ENCODE measurements at regions not wholly inside any gene's neighbourhood (a gene's known extent, or its start where the extent isn't known, plus 50 kb on each side); places are given as distances from the start of the nearest gene placed in this dataset.
"Not testable (repeated sequence)": the region's sequence is repeated elsewhere in the genome, so short reads cannot be mapped to it uniquely, and the experiment has no call there.

DNA sequence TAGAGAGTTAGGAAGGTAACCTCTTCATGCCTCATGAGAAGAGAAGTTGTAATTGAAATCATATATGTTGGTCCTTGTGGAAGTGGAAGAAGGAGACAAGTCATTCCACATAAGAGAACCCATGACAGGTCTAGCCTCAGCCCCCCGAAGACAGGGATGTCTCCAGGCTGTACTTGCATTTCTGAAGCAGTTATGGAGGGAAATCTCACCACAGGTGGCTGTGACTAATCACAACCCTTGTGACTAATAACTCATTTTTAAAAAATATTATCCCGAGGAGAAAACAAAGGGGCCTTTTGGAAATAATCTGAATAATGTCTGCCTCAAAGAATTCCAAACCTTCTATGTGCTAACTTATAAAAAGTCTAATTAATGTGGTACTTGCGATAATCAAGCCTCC is 262.1 kb upstream of the RPS23 start:
- peaks cover 0 to 11% (median 0%) of the 10 kb centered on the region in 8 donors for H3K9me3 ChIP-seq

GRCh38 chr5:82538339-82539034 is 260.3 kb upstream of the RPS23 start:
- peaks cover 0 to under 1% (median 0%) of the 10 kb centered on the region in 8 donors for H3K9me3 ChIP-seq
- intact Hi-C loops (cut with DNase I; ENCODE audit: low total_unique reads): no loop called here
- WGBS, 5 donors: 61 to 78% (median 71%) methylated on average over 5 of the region's 5 CpGs
- no peak overlapping the region for H3K4me3 ChIP-seq
- no peak for DNase-seq
- TF ChIP-seq POLR2A (IDR thresholded peaks at IDR 0.05): no peak
- TF ChIP-seq POLR2AphosphoS5 (IDR thresholded peaks at IDR 0.05): no peak
- TF ChIP-seq, protein P1, sequence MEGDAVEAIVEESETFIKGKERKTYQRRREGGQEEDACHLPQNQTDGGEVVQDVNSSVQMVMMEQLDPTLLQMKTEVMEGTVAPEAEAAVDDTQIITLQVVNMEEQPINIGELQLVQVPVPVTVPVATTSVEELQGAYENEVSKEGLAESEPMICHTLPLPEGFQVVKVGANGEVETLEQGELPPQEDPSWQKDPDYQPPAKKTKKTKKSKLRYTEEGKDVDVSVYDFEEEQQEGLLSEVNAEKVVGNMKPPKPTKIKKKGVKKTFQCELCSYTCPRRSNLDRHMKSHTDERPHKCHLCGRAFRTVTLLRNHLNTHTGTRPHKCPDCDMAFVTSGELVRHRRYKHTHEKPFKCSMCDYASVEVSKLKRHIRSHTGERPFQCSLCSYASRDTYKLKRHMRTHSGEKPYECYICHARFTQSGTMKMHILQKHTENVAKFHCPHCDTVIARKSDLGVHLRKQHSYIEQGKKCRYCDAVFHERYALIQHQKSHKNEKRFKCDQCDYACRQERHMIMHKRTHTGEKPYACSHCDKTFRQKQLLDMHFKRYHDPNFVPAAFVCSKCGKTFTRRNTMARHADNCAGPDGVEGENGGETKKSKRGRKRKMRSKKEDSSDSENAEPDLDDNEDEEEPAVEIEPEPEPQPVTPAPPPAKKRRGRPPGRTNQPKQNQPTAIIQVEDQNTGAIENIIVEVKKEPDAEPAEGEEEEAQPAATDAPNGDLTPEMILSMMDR (IDR thresholded peaks at IDR 0.05 in 8 of 11, conservative IDR thresholded peaks at IDR 0.05 in 3 of 11): no peak
- H3K27ac ChIP-seq: no peak overlapping the region
- no peaks in the 10 kb centered on the region for H3K36me3 ChIP-seq
- H3K27me3 ChIP-seq (replicated peaks in 1 of 7): no peaks in the 10 kb centered on the region
- no peaks in the 10 kb centered on the region for H3K4me1 ChIP-seq

More for the DNA sequence above, 262.1 kb upstream of the RPS23 start:
- Histone ChIP-seq H3K27me3 (replicated peaks in 1 of 7) (no peaks in the 10 kb centered on the region), H3K4me3 (no peak overlapping the region), H3K4me1 (no peaks in the 10 kb centered on the region), H3K36me3 (no peaks in the 10 kb centered on the region), H3K27ac (no peak overlapping the region)
- TF ChIP-seq POLR2A (IDR thresholded peaks at IDR 0.05): no peak
- no peak for TF ChIP-seq POLR2AphosphoS5 (IDR thresholded peaks at IDR 0.05)
- TF ChIP-seq, protein P1 (IDR thresholded peaks at IDR 0.05 in 8 of 11, conservative IDR thresholded peaks at IDR 0.05 in 3 of 11): no peak
- WGBS, 5 donors: 85 to 92% (median 90%) methylated on average over 3 of the region's 3 CpGs
- intact Hi-C loops (cut with DNase I; ENCODE audit: low total_unique reads): no loop called here
- DNase-seq: no peak

GRCh38 chr5:82537687-82538306 is 259.6 kb upstream of the RPS23 start:
- WGBS, 5 donors: 88 to 95% (median 93%) methylated on average over 10 of the region's 10 CpGs
- Histone ChIP-seq H3K4me1 (no peaks in the 10 kb centered on the region), H3K27ac (no peak overlapping the region), H3K9me3 (no peaks in the 10 kb centered on the region), H3K27me3 (replicated peaks in 1 of 7) (no peaks in the 10 kb centered on the region), H3K36me3 (no peaks in the 10 kb centered on the region), H3K4me3 (no peak overlapping the region)
- TF ChIP-seq POLR2AphosphoS5 (IDR thresholded peaks at IDR 0.05): no peak
- TF ChIP-seq, protein P1 (IDR thresholded peaks at IDR 0.05 in 8 of 11, conservative IDR thresholded peaks at IDR 0.05 in 3 of 11): no peak
- TF ChIP-seq POLR2A (IDR thresholded peaks at IDR 0.05): no peak
- DNase-seq: no peak
- intact Hi-C loops (cut with DNase I; ENCODE audit: low total_unique reads): no loop called here

DNA sequence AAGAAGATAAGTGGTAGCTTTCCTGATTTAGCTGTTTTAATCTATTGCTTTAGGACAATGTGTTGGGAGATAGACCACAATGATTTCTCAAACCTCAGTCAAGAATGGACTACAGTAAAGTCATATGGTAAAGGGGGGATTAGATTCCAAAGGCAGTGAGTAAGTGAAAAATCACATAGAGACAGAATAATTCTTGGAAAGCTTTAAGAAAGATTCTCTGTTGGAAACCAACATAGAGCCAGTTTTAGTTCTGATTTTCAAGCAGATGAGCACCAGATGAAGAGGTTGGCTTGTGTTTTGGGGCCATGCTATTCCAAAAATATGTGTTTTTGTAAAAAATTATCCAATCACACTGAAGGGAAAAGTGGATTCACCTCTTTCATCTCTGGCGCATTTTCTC is 256.8 kb upstream of the RPS23 start:
- intact Hi-C loops (cut with DNase I; ENCODE audit: low total_unique reads): no loop called here
- 84 to 100% (median 87%) methylated on average over 1 of the region's 1 CpG for WGBS, 5 donors
- H3K27me3 ChIP-seq (replicated peaks in 1 of 7): no peaks in the 10 kb centered on the region
- no peaks in the 10 kb centered on the region for H3K36me3 ChIP-seq
- H3K4me3 ChIP-seq: no peak overlapping the region
- TF ChIP-seq, protein P1 (IDR thresholded peaks at IDR 0.05 in 8 of 11, conservative IDR thresholded peaks at IDR 0.05 in 3 of 11): no peak
- TF ChIP-seq POLR2A (IDR thresholded peaks at IDR 0.05) (no peak), POLR2AphosphoS5 (IDR thresholded peaks at IDR 0.05) (no peak)
- no peak for DNase-seq
- H3K9me3 ChIP-seq: peaks cover 0 to 15% (median 3%) of the 10 kb centered on the region in 8 donors
- H3K27ac ChIP-seq: no peak overlapping the region
- H3K4me1 ChIP-seq: no peaks in the 10 kb centered on the region

GRCh38 chr5:82532075-82532474 is 253.9 kb upstream of the RPS23 start:
- intact Hi-C loops (cut with DNase I; ENCODE audit: low total_unique reads); H3K27ac ChIP-seq; H3K27me3 ChIP-seq (replicated peaks in 1 of 7); H3K4me1 ChIP-seq; DNase-seq; H3K4me3 ChIP-seq; H3K36me3 ChIP-seq: not testable (repeated sequence)
- peaks cover 0 to 15% (median 3%) of the 10 kb centered on the region in 8 donors for H3K9me3 ChIP-seq
- WGBS, 5 donors: 82 to 90% (median 85%) methylated on average over 2 of the region's 2 CpGs
